Middle frontal gyrus (tissue), 1 donor: ENCODE measurements at regions not wholly inside any gene's neighbourhood (a gene's known extent, or its start where the extent isn't known, plus 50 kb on each side); places are given as distances from the start of the nearest gene placed in this dataset.

ENCODE experiments used
- DNase-seq: peaks from one replicate; pipeline ENCODE4 v3.0.0-alpha.2; 2015; ENCODE audit warnings: low spot score; ENCODE audit errors: extremely low spot score

- no peak for DNase-seq
These were observed 122.9 kb upstream of the IL12B start for GRCh38 chr5:159453209-159453608.

GRCh38 chr5:159456261-159456660, 126.0 kb upstream of the IL12B start:
- no peak for DNase-seq

- DNase-seq = no peak
These were observed 126.6 kb upstream of the IL12B start for GRCh38 chr5:159456722-159457465.

GRCh38 chr5:159458217-159458711, 128.0 kb upstream of the IL12B start:
- DNase-seq = no peak

GRCh38 chr5:159459132-159459627, 128.9 kb upstream of the IL12B start:
- no peak for DNase-seq

- no peak for DNase-seq
These were observed 129.8 kb upstream of the IL12B start for GRCh38 chr5:159459951-159460538.

- no peak for DNase-seq
These were observed 133.5 kb upstream of the IL12B start for GRCh38 chr5:159463590-159464321.

- no peak for DNase-seq
These were observed 135.3 kb upstream of the IL12B start for GRCh38 chr5:159465604-159466003.

GRCh38 chr5:159467666-159468065, 137.4 kb upstream of the IL12B start:
- no peak for DNase-seq

- no peak for DNase-seq
These were observed 139.4 kb upstream of the IL12B start for GRCh38 chr5:159469496-159470372.

- no peak for DNase-seq
These were observed 141.6 kb upstream of the IL12B start for GRCh38 chr5:159471904-159472303.

GRCh38 chr5:159475026-159475425, 144.7 kb upstream of the IL12B start:
- no peak for DNase-seq

- DNase-seq = no peak
These were observed 148.7 kb upstream of the IL12B start for GRCh38 chr5:159478950-159479349.

- DNase-seq = no peak
These were observed 150.6 kb upstream of the IL12B start for GRCh38 chr5:159480849-159481248.

GRCh38 chr5:159481751-159482150, 151.5 kb upstream of the IL12B start:
- DNase-seq = no peak

GRCh38 chr5:159486836-159487235, 156.5 kb upstream of the IL12B start:
- DNase-seq = no peak

GRCh38 chr5:159488516-159488915, 158.2 kb upstream of the IL12B start:
- no peak for DNase-seq

- DNase-seq = no peak
These were observed 159.5 kb upstream of the IL12B start for GRCh38 chr5:159489779-159490178.

- DNase-seq = no peak
These were observed 160.2 kb upstream of the IL12B start for GRCh38 chr5:159490507-159490906.

- no peak for DNase-seq
These were observed 163.4 kb upstream of the IL12B start for GRCh38 chr5:159493696-159494095.

GRCh38 chr5:159496773-159497172, 166.5 kb upstream of the IL12B start:
- DNase-seq = no peak
